HG02884 (cell line): ENCODE measurements at regions not wholly inside any gene's neighbourhood (a gene's known extent, or its start where the extent isn't known, plus 50 kb on each side); places are given as distances from the start of the nearest gene placed in this dataset.

Source experiments
- ATAC-seq: cut with Tn5 transposase; IDR thresholded peaks from one replicate; pipeline ENCODE4 v1.9.1; 2021; ENCODE audit warnings: mild to moderate bottlenecking, moderate library complexity; ENCODE audit not compliant: unreplicated experiment

DNA sequence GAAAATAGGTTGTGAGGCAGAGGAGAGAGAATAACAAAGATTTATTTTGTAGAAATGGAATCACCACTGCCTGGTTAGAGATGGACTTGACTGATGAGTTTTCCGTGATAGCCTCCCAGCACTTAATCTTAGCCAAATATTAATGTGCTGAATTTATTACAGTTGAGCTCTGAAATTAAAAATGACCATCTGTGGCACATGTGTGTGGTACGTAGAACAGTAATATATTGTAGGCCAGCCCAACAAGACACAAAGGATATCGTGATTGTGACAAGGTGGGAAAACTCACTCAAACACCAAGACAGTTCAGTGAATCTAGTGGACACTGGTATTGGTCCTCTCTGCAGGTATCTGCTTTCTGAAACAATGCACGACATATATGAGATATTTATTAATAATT lies 119.4 kb downstream of the HAO1 start:
- no peak for ATAC-seq

DNA sequence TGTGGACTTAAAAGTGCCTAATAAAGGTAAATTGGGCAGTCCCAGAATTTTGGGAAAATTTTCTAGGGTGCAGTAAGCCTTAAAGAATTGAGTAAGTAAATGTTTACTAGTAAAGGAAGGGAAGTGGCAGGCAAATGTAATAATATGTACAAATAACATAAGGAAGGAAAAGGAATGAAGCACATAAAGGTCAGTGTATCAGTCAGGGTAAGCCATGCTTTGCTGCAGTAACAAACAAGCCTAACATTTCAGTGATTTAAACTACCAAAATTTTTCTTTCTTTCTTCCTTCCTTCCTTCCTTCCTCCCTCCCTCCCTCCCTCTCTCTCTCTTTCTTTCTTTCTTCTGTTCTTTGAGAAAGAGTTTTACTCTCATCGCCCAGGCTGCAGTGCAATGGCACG lies 117.5 kb downstream of the HAO1 start:
- no peak for ATAC-seq

DNA sequence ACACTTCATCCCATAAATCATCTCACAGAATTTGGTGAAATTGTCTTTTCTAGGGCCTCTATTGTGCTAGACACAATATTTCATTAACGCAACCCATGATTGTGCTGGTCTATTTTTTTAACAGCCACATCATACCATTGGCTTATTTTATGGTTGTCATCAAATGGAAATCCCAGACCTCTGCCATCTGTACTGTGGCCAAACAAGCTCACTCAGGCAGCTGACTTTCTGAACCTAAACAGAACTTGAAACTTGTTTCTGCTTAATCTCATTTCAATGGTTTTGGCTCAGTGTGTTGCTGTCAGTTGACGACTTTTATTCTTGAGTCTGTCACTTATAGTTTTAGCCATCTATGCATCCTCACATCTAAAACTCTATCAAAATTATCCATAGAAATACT lies 111.8 kb downstream of the HAO1 start:
- no peak for ATAC-seq

GRCh38 chr20:7829031-7829430 lies 111.2 kb downstream of the HAO1 start:
- ATAC-seq: no peak

- ATAC-seq: no peak
Measured at GRCh38 chr20:7829776-7830175, 110.5 kb downstream of the HAO1 start.
